HL-60 (cell line): ENCODE measurements at regions not wholly inside any gene's neighbourhood (a gene's known extent, or its start where the extent isn't known, plus 50 kb on each side); places are given as distances from the start of the nearest gene placed in this dataset.

ENCODE experiments used
- GABPA ChIP-seq: IDR thresholded peaks from 2 replicates; pipeline ENCODE4 v1.6.1; 2012; ENCODE audit warnings: low read depth
- POLR2AphosphoS5 ChIP-seq: IDR thresholded peaks from 2 replicates; pipeline ENCODE4 v1.6.1; 2012; ENCODE audit warnings: low read depth
- TF ChIP-seq, protein P1 (sequence below): IDR thresholded peaks from one replicate; pipeline ENCODE4 v1.5.1; 2011; ENCODE audit warnings: low read length, control low read depth, inconsistent platforms; ENCODE audit not compliant: insufficient read depth
- TF ChIP-seq, protein P2 (sequence below): IDR thresholded peaks from 2 replicates; pipeline ENCODE4 v1.6.1; 2012; ENCODE audit warnings: low read depth; ENCODE audit not compliant: insufficient replicate concordance

DNA sequence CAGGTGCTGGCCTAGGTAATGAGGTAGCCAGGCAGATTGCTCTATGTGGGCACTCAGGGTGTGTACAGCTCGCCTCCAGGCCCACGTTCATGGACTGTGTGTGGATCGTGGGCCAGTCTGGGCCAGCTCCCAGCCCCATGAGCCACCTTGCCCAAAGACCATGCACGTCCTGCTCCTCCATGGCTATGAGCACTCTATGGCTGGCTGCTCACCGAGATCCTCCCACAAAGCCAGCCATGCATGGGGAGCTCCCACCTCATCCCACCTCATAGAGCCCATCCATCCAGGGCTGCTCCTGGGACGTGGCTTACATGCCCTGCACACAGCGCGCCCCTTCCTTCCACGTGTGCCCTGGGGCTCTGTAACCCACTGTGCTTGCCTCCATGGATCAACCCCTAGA is 262.5 kb upstream of the IRX1 start:
- TF ChIP-seq, protein P1, sequence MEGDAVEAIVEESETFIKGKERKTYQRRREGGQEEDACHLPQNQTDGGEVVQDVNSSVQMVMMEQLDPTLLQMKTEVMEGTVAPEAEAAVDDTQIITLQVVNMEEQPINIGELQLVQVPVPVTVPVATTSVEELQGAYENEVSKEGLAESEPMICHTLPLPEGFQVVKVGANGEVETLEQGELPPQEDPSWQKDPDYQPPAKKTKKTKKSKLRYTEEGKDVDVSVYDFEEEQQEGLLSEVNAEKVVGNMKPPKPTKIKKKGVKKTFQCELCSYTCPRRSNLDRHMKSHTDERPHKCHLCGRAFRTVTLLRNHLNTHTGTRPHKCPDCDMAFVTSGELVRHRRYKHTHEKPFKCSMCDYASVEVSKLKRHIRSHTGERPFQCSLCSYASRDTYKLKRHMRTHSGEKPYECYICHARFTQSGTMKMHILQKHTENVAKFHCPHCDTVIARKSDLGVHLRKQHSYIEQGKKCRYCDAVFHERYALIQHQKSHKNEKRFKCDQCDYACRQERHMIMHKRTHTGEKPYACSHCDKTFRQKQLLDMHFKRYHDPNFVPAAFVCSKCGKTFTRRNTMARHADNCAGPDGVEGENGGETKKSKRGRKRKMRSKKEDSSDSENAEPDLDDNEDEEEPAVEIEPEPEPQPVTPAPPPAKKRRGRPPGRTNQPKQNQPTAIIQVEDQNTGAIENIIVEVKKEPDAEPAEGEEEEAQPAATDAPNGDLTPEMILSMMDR, result no peak
- TF ChIP-seq GABPA (no peak), POLR2AphosphoS5 (no peak)
- TF ChIP-seq, protein P2, sequence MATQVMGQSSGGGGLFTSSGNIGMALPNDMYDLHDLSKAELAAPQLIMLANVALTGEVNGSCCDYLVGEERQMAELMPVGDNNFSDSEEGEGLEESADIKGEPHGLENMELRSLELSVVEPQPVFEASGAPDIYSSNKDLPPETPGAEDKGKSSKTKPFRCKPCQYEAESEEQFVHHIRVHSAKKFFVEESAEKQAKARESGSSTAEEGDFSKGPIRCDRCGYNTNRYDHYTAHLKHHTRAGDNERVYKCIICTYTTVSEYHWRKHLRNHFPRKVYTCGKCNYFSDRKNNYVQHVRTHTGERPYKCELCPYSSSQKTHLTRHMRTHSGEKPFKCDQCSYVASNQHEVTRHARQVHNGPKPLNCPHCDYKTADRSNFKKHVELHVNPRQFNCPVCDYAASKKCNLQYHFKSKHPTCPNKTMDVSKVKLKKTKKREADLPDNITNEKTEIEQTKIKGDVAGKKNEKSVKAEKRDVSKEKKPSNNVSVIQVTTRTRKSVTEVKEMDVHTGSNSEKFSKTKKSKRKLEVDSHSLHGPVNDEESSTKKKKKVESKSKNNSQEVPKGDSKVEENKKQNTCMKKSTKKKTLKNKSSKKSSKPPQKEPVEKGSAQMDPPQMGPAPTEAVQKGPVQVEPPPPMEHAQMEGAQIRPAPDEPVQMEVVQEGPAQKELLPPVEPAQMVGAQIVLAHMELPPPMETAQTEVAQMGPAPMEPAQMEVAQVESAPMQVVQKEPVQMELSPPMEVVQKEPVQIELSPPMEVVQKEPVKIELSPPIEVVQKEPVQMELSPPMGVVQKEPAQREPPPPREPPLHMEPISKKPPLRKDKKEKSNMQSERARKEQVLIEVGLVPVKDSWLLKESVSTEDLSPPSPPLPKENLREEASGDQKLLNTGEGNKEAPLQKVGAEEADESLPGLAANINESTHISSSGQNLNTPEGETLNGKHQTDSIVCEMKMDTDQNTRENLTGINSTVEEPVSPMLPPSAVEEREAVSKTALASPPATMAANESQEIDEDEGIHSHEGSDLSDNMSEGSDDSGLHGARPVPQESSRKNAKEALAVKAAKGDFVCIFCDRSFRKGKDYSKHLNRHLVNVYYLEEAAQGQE, result no peak
